HG03575 (cell line): ENCODE measurements at regions not wholly inside any gene's neighbourhood (a gene's known extent, or its start where the extent isn't known, plus 50 kb on each side); places are given as distances from the start of the nearest gene placed in this dataset.
"Not testable (repeated sequence)": the region's sequence is repeated elsewhere in the genome, so short reads cannot be mapped to it uniquely, and the experiment has no call there.

Experiments
- ATAC-seq: cut with Tn5 transposase; IDR thresholded peaks from one replicate; pipeline ENCODE4 v1.9.1; 2021; ENCODE audit not compliant: unreplicated experiment, insufficient number of reproducible peaks, low FRiP score; ENCODE audit errors: extremely low read depth

DNA sequence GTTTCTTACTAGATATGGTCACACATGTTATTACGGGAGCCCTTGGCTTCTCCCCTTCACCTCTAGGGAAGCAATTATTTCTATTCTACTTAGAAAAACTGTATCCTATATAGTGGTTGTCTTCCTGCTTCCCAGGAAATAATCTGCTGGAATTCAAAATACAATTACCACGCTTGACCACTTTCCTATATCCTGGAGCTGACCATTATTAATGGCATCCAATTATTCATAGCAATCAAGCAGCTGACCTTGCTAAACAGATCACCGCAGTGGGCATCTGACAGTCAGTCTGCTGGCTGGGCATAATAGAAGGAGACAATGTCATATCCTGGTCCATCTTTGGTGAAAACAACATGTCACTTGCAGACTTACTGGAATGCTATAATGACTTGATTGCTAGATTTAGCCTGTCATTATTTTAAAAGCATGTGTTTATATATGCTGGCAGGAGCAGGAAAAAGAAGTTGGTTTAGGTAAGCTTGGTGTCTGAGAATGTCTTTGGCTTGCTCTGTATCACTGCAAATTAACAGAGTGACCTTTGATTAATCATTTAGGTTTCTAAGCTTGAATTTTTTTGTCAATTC is 325.6 kb upstream of the FAM98A start:
- no peak for ATAC-seq

DNA sequence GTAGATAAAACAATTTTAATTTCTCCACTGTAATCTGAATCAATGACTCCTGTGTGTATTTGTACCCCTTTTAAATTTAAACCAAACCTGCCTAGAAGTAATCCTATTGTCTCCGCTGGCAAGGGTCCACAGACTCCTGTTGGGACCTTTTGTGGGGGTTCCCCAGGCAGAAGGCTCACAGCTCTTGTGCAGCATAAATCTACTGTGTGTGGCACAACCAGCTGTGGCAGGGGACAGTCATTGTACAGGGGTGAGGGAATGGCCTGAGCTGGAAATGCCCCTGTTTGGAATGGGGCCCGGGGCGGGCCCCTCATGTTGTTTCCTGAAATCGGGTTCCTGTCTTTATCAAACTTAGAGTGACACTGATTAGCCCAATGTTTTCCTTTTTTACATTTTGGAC is 318.2 kb upstream of the FAM98A start:
- ATAC-seq: no peak

DNA sequence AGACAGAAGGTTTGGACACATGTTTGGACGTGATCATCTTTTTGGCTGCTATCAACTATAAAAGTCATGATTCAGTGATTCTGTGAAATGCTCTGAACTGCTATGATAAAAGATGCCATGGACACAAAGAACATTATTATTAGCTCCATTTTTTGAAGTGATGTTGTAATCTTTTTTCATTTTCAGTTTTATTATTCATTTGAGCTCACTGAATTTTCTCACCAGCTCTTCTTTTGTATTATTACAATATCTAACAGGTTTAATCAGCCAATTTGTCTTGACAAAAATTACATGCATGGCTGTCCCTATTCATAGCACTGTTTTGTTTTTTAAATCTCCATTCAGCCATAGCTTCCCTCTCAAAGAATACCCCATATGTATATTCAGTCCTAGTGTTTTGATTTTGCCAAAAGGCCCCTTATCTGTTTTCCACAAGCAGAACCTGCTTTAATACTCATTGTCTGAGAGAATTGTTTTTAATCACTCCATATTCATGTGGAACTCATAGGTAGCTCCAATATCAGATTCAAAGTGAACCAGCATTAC is 314.0 kb upstream of the FAM98A start:
- ATAC-seq: no peak

DNA sequence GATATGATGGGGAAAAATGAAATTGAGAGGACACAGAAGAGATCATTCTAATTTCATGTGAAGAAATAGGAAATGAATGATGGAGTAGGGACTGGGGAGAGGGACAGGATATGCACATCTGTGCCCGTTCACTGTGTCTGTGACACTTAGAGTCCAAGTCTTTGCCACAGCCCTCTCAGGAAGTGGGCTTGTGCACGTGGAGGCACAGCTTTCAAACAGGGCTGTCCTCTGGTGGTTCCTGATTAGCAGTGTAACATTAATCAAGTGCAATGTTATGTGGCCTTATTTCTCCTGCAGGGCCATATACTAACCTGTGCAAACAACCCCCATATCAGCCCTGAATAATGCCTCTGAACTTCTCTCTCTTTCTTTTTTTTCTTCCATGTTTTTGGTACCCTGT is 312.2 kb upstream of the FAM98A start:
- ATAC-seq: no peak

DNA sequence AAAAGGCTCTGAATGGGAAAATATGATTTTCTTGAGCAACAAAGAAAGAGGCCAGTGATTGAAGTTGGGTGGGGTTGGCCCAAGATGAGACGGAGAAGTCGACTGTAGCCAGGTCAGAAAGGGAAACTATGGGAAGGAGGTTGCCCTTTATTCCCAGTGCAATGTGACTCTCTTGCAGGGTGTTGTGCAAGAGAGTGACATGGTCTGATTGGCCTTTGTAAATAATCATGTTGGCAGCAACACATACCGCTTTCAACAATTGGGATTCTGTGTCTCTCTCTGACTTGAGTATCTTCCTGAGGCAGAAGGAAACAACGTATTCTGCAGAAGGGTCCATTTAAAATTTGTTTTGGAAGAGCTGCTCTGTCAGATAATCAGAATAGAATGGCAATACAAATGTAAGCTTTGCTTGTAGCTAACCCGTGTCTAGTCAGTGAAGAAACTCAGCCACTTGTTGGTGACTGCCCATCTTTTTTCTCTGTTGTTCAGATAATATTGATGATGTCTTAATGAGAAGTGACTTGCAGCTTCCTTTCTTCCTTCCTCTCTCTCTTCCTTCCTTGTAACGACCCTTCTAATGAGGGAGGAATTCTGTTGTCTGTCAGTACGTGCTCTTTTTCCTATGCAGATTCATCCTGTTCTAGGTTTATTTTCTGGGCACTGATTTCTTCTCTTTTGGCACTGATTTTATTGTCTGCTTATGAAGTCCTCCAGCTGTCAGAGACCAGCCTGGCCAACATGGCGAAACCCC is 311.0 kb upstream of the FAM98A start:
- no peak for ATAC-seq

DNA sequence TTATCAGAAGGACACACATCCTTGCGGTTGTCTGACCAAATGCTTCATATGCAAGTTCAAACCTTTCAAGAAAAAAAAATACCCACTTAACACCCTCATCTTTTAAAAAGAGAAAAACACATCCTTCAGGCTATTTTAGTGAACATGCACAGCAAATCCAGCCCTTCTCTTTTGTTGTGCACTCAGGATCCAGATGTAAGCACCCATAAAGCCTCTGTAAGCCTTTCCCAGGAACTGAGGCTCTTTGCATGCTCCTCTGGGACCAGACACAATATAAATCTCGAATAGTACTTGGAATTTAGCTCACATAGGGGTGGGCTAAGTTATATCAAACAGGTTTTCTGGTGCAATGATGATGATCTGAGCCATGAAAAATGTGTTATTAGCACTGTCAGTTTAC is 308.8 kb upstream of the FAM98A start:
- ATAC-seq: no peak

DNA sequence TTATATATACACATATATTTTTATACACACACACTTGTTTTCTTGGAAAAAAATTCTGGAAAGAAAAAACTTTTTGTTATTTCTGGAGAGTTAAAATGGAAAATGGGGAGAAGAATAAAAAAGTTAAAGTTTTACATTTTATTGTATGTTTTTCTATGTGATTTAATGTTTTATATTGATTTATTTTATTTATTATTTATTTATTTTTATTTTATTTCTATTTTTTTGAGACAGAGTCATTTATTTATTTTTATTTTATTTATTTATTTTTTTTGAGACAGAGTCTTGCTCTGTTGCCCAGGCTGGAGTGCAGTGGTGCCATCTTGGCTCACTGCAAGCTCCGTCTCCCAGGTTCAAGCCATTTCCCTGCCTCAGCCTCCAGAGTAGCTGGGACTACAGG is 307.0 kb upstream of the FAM98A start:
- ATAC-seq: not testable (repeated sequence)

DNA sequence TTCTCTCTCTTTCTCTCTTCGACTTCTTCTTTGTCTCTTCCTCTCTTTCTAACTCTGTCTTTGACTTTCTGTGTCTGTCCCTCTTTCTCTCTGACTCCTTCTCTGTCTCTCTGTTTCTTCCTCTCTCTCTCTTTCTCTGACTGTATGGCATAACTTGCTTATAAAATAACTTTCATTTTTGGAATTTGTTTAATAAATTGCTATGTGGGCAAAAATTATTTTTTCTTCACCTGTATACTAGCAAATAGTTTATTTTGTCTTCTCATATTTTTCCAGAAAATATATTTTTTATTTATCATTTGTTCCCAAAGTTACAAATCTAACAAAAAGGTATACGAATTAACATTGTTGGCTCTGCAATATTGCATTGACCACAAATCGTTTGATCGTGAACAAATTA is 305.7 kb upstream of the FAM98A start:
- no peak for ATAC-seq

DNA sequence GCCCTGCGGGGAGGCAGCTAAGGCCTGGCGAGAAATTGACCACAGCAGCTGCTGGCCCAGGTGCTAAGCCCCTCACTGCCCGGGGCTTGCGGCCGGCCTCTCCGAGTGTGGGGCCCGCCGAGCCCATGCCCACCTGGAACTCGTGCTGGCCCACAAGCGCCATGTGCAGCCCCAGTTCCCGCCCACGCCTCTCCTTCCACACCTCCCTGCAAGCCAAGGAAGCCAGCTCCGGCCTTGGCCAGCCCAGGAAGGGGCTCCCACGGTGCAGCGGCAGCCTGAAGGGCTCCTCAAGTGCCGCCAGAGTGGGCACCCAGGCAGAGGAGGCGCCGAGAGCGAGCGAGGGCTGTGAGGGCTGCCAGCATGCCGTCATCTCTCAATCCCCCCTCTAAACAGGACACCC is 304.6 kb upstream of the FAM98A start:
- ATAC-seq: no peak

DNA sequence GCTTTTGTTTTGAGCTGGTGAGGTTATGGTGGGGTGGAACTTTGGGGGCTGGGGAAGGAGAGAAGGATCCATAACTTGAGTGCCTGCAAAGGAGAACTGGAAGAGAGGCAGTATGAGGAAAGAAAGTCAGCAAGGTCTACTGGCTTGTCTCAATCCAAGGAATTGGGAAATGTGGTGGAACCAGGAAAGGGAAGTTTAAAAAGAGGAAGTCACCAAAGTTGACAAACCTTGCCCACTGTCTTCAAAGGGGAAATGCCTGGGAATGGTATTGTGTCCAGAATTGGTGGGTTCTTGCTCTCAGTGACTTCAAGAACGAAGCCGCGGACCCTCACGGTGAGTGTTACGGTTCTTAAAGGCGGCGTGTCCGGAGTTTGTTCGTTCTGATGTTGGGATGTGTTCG is 304.1 kb upstream of the FAM98A start:
- no peak for ATAC-seq

DNA sequence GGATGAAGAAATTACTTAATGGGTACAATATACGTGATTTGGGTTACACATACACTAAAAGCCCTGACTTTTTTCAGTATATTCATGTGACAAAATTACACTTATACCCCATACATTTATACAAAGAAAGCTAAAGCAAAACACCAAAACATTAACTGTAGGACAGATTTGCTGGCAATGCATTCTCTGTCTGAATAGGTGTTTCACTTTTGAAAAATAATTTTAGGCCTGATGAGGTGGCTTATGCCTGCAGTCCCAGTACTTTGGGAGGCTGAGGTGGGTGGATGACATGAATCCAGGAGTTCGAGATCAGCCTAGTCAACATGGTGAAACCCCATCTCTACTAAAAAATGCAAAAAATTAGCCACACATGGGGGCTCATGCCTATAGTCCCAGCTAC is 301.5 kb upstream of the FAM98A start:
- ATAC-seq: no peak

DNA sequence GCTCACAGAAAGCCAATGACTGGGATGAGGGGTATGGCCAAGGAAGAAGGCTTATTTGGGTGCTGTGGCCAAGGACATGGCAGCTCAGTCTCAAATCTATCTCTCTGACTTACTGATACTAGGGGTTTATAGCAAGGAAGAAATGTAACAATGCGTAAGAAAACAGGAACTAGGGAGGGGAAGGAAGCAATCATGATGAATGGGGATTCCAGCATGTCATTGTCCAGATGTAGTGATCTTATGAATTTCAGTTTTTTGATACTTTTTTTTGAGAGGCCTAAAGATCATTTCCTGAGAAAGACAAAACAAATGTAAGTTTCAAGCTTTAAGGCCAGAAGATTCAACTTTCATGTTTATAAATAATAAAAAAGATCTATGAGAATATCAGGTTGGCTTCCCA is 298.6 kb upstream of the FAM98A start:
- no peak for ATAC-seq

DNA sequence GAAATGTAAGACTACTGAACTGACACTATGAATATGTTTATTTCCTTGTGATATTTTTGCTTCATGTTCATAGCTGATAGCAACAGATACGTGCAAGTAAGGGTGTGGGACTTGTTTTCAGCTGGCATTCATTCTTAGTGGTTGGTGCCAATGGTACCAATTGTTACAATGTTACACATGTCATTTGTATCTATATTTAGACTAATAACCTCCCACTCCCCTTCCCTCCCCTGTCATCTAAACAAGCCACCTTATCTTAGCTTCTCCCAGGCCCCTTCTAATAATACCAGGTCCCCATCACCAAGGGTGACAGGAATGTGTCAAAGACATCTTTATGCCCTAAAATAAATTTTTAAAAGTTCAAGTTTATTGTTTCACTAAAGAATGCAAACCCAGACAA is 294.7 kb upstream of the FAM98A start:
- ATAC-seq: no peak

DNA sequence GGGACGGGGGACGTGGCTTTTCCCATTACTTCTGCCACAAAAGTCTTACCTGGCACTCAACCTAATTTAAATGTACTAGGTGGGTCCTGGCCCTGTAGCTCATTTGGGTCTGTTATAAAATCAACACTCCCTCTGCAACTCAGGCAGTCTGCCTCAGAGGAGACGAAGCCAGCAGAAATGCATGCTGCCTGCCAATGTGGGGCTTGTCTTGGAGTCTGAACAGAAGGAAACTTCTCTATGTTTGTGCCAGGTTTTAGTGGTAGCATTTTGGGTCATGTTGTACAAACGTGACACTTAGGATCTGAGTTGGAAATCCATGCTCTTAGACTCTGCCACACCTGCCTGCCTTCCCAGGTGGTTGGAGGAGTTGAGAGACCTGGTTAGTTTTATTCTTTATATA is 292.5 kb upstream of the FAM98A start:
- ATAC-seq: no peak

DNA sequence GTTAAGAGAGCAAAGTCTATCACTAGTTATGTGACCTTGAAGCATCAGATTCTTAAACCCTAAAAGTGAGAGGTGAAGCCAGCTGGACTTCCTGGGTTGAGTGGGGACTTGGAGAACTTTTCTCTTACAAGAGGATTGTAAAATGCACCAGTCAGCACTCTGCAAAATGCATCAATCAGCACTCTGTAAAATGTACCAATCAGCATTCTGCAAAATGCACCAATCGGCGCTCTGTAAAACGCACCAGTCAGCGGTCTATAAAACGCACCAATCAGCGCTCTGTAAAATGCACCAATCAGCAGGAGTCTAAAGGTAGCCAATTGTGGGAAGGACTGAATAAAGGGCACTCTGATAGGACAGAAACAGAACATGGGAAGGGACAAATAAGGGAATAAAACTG is 291.6 kb upstream of the FAM98A start:
- ATAC-seq: no peak

DNA sequence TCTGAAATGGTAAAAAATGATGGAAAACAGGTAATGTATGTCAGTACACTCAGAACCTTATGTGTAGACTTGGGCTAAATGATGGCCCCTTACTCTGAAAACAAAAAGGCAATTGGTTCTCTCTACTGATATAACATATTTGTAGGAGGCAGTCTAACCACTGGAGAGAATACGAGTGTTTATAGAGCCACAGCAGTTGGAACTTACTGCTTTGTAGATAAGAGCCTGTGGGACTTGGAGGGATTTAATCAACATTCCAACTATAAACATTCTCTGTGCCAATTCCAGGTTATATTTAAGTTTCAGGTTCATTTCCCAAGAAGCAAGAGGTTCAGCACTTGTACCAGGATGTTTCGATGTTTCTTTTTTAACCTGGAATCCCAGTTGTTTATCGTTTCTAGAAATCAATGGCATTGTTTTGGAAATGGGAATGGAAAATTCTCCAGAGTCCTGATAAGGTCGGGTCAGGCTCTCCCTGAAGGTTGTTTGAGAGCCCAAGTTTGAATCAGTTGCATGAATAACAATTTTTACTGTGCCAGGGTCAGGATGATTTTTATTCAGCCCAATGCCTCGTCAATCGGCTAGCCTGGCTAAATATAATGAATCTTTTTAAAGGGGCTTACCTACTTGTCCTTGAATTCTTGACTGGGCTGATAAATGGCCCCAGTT is 278.4 kb upstream of the FAM98A start:
- no peak for ATAC-seq

DNA sequence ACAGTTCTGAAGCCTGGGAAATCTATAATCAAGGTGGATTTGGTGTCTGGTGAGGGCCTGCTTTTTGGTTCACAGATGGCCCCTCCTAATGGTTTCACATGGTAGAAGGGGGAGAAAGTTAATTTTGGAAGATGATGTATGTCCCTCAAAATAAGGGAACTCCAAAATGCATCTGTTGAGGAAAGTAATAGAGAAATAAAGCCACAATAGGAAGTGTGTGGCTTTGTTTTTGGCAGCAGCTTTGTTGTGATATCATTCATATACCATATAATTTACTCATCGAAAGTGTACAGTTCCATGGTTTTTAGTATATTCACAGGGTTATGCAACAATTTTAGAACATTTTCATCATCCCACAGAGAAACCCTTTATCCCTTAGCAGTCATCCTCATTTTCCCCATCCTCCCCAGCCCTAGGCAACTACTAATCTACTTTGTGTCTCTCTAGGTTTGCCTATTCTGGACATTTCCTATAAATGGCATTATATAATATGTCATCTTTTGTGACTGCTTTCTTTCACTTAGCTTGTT is 274.0 kb upstream of the FAM98A start:
- ATAC-seq: no peak

DNA sequence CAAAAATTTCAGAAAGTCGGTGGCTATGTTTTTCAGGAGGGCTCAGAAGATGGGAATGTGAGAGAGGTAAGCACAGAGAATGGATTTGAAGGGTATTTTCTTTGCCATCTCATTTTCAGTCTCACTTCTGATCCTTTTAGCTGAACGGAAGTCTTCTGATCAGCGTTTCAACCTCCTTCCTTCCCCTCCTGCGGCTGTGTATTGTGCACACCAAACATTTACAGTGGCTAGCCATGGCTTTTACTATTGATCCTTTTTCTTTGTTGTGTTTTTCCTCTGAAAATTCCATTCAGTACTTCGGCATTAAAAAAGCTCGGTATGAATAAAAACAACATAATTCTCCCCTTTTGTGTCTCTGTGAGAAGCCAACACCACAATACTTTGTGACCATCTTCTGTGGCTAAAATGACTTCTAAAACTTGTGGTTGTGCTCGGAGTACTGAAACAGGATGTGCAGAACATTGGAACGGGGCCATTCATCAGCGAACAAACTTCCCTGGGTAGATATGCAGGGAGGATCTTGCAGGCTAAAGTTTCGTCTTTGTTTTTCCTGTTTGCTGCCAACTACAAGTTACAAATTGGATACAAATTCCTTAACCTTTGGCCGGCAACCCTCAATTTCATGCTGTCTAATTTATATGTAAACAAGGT is 260.8 kb upstream of the FAM98A start:
- ATAC-seq: no peak

DNA sequence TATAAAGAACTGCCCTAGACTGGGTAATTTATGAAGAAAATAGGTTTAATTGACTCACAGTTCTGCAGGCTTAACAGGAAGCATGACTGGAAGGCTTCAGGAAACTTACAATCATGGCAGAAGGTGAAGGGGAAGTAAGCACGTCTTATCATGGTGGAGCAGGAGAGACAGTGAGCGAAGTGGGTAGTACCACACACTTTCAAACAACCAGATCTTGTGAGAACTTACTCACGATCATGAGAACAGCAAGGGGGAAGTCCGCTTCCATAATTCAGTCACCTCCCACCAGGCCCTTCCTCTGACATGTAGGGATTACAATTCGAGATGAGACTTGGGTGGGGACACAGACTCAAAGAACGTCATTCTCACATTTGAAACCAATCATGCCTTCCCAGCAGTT is 260.1 kb upstream of the FAM98A start:
- no peak for ATAC-seq

DNA sequence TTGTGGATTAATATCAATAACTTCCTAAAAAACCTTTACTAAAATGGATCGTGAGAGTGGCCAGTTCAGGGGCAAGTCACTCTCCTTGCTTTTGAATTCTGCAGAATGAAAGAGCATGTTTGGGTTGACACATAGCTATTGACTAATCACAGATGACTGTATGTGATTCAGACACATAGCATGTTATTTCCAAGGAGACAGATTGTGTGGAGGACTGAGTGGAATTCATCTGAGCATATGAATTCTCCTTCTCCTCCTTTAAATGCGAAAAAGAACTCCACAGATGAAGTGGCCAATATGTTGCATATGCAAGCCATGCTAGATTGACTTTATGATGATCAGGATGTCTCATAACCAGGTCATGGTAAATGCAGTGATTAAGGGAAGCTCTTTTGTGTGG is 249.4 kb upstream of the FAM98A start:
- ATAC-seq: no peak
